ENCODE measurements at regions not wholly inside any gene's neighbourhood (a gene's known extent, or its start where the extent isn't known, plus 50 kb on each side); places are given as distances from the start of the nearest gene placed in this dataset.
A peak's percentile ranks its signal among the peaks of the same experiment; 100 is the strongest.
"Not testable (repeated sequence)": the region's sequence is repeated elsewhere in the genome, so short reads cannot be mapped to it uniquely, and the experiment has no call there.

DNA sequence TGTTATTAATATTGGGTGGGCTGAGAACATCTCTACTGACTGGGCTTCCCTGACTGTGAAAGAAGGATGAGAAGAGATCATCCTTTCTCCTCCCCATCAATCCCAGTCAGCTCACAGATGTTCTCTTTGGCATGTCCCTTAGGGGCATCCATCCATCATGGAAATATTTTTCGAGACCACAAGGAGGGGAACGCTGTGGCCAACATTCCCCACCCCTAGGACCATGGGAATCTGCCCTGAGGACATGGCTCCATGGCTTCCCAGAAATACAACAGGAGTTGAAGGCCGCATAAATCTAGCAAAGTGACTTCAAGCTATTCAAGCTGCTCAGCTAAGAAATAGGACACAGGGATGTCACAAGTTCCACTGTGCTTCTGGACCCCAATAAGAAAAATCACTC is 456.8 kb downstream of the MED13L start:
- H3K4me3 ChIP-seq (ENCODE audit: low read length) = no peak overlapping the region
- DNase-seq (ENCODE audit: low read depth, low spot score) = no peak

- H3K4me3 ChIP-seq (ENCODE audit: low read length) = no peak overlapping the region
- no peak for DNase-seq (ENCODE audit: low read depth, low spot score)
These were observed 458.5 kb downstream of the MED13L start for GRCh38 chr12:115818973-115819372.

DNA sequence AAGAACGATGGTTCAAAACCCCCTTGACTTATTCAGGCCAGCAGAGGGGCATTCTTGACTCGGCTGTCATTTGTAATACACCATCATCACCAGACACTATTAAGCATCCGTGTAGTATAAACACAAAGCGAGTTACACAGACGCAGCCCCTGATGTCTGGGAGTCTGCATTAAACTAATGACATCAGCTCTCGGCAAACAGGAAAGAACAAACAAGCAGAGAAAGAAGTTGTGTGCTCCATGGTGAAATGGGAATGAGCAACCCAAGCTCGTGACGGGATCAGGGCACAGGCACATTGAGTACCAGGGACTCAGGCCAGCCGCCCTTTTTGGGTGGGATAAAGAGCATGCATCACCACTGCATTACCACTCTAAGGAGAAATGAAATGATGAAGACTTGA is 460.1 kb downstream of the MED13L start:
- no peak for DNase-seq (ENCODE audit: low read depth, low spot score)
- H3K4me3 ChIP-seq (ENCODE audit: low read length) = no peak overlapping the region

- DNase-seq (ENCODE audit: low read depth, low spot score) = no peak
- no peak overlapping the region for H3K4me3 ChIP-seq (ENCODE audit: low read length)
These were observed 461.6 kb downstream of the MED13L start for GRCh38 chr12:115815924-115816323.

DNA sequence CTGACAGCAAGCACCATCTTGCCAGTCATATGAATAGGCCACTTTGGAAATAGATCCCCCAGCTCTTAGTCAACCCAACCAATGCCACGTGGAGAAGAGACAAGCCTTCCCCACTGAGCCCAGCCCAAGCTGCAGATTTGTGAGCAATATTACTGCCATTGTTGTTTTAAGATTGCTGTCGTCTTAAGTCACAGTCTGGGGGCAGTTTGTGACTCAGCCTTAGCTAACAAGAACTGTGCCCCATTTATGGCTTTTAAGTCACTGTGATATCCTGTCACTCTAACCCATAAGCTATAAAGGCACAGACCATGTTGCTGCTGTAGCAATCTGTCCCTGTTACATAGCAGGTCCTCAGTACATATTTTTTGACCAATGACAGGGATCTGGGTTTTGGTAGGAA is 464.2 kb downstream of the MED13L start:
- H3K4me3 ChIP-seq (ENCODE audit: low read length) = no peak overlapping the region

GRCh38 chr12:115811929-115812328 is 465.6 kb downstream of the MED13L start:
- H3K4me3 ChIP-seq (ENCODE audit: low read length) = no peak overlapping the region
- DNase-seq (ENCODE audit: low read depth, low spot score) = no peak

More for the DNA sequence above, 464.2 kb downstream of the MED13L start:
- no peak for DNase-seq (ENCODE audit: low read depth, low spot score)

DNA sequence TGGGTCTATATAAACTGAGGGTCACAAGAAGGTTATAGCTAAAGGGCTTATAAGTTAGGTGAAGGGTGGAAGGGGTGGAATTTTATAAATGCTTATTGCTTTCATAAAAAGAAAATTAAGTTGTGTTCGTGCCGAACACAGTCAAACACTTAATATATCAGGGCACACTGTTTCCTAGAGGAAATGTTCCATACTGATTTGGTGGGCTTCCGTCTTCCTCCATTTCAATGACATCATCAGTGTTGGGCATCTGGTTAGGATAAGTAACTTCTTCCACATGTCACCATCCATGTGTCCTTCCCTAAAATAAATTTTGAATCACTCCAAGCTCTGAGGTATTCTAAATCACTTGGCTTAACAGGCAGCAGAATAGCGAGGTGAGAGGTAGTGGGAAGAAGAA is 466.4 kb downstream of the MED13L start:
- no peak for DNase-seq (ENCODE audit: low read depth, low spot score)
- no peak overlapping the region for H3K4me3 ChIP-seq (ENCODE audit: low read length)

- H3K4me3 ChIP-seq (ENCODE audit: low read length) = no peak overlapping the region
- no peak for DNase-seq (ENCODE audit: low read depth, low spot score)
These were observed 467.2 kb downstream of the MED13L start for GRCh38 chr12:115810122-115810901.

DNA sequence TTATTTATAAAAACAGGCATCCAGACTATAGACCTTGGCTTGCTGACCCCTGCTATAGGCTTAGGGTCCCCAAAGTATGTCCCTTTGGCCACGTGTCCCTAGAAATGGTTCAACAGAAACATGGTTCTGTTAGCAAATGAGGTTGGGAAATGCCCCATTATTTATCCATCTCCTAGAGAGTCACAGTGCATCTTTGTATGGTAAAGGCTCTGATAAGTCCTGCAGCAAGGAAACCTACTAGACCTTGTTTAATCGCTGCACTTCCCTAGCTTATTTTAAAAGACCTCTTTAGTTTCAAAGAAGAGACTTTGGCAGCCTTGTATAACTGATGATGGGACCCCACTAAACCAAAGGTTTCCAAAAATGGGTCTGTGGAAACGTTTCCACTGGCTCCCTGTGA is 471.5 kb downstream of the MED13L start:
- no peak for DNase-seq (ENCODE audit: low read depth, low spot score)
- no peak overlapping the region for H3K4me3 ChIP-seq (ENCODE audit: low read length)

DNA sequence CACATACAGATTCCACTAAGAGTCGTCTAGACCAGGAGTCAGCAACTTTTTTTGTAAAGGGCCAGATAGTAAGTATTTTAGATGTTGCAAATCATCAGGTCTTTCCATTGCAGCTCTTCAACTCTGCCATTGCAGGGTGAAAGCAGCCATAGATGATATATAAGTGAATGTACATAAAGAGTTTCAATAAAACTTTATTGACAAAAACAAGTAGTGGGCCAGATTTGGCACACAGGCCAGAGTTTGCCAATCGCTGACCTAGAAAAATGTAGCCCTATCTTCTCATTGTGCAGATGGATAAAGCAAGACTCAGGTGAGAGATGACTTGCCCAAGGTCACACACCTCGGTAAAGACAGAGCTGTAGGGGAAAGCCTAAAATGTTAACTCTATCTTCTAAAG is 474.7 kb downstream of the MED13L start:
- no peak for DNase-seq (ENCODE audit: low read depth, low spot score)

GRCh38 chr12:115801871-115802270 is 475.6 kb downstream of the MED13L start:
- no peak overlapping the region for H3K4me3 ChIP-seq (ENCODE audit: low read length)
- DNase-seq (ENCODE audit: low read depth, low spot score) = no peak

More for the DNA sequence above, 474.7 kb downstream of the MED13L start:
- no peak overlapping the region for H3K4me3 ChIP-seq (ENCODE audit: low read length)

GRCh38 chr12:115799610-115800009 is 477.9 kb downstream of the MED13L start:
- DNase-seq (ENCODE audit: low read depth, low spot score) = no peak
- H3K4me3 ChIP-seq (ENCODE audit: low read length) = no peak overlapping the region

DNA sequence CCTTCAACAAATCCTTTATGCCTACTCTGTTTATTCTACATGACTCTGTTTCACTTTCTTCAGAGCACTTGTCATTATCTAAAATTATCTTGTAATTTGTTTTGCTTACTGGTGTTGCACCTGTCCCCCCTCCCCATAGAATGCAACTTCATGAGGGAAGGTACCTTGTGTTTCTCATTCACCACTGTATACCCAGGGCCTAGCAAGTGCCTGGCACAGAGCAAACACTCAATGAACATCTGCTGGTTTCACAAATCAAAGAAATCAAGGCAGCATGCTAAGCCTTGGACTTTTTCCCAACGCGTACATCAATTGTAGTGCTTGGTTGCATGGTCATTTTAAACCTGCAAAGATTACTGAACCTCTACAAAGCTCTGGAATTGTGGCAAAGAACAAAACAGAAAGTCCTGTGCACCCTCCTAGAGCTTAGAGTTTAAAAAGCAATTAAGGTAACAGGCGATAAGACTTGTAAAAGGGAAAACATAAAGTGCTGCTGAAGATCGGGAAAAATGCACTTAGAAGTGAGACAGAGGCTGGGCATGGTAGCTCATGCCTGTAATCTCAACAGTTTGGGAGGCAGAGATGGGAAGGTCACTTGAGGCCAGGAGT is 479.1 kb downstream of the MED13L start:
- no peak for DNase-seq (ENCODE audit: low read depth, low spot score)

DNA sequence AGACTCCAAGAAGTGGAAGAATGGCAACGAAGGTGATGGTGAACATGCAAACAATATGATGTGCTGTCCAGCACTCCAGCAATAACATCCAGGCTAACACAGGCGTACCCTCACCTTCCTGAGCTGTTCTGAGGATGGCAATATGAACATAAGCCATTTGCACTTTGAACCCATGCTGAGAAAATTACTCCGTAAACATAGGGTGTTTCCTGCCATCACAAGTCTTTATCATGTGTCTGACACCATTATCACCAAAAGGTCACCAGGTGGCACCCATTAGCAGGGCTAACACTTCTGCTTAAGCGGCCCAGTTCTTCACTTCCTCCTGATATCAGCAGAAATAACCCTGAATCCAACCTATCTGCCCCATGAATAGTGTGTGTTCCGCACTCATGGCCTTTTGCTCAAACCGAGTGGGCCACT is 482.8 kb downstream of the MED13L start:
- DNase-seq (ENCODE audit: low read depth, low spot score) = peak; percentile 1
- no peak overlapping the region for H3K4me3 ChIP-seq (ENCODE audit: low read length)

More for the DNA sequence above, 479.1 kb downstream of the MED13L start:
- no peak overlapping the region for H3K4me3 ChIP-seq (ENCODE audit: low read length)

DNA sequence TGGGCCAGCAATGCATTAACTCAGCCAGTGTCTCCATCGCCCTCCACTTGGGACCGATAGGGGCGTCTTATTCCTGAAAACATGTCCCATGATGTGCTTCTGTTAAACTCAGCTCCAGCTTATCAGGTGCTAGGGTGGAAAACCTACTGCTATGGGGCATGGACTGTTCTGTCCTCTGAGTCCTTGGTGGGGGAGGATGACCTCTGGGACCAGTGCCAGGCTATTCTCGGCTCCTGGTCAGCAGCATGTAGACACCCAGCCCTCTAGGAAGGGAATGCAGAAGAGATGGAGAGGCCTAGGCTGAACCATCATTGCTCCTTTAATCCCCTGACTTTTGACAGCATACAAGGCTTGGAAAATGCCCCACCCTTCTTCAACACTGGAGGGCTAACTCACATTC is 486.2 kb downstream of the MED13L start:
- DNase-seq (ENCODE audit: low read depth, low spot score) = no peak
- no peak overlapping the region for H3K4me3 ChIP-seq (ENCODE audit: low read length)

DNA sequence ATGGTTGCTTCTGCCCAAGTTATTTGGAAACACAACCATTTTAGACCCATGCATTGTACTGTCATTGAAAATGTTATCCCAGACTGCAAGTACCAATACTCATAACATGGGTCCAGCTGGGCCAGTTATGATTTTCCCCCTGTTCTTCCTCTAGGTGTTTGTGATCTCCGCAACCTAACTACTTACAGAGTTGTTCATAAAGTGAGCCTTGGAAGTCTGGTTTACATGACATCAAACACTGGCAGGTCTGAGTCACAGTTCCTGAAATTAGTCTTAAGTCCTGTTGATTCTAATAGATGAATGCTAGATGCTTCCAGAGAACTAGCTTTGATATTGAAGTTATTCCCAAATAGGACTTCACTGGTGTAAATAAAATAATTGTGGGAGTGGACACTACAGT is 487.0 kb downstream of the MED13L start:
- DNase-seq (ENCODE audit: low read depth, low spot score) = no peak
- no peak overlapping the region for H3K4me3 ChIP-seq (ENCODE audit: low read length)

DNA sequence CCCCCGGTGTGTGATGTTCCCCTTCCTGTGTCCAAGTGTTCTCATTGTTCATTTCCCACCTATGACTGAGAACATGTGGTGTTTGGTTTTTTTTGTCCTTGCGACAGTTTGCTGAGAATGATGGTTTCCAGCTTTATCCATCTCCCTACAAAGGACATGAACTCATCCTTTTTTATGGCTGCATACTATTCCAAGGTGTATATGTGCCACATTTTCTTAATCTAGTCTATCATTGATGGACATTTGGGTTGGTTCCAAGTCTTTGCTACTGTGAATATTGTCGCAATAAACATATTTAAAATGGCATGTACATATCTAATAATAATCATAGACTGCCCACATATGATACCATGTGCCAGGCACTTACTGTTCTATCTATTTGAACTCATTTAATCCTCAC is 491.0 kb downstream of the MED13L start:
- DNase-seq (ENCODE audit: low read depth, low spot score); H3K4me3 ChIP-seq (ENCODE audit: low read length): not testable (repeated sequence)

GRCh38 chr12:115785548-115785947 is 491.9 kb downstream of the MED13L start:
- DNase-seq (ENCODE audit: low read depth, low spot score) = no peak
- H3K4me3 ChIP-seq (ENCODE audit: low read length) = no peak overlapping the region

DNA sequence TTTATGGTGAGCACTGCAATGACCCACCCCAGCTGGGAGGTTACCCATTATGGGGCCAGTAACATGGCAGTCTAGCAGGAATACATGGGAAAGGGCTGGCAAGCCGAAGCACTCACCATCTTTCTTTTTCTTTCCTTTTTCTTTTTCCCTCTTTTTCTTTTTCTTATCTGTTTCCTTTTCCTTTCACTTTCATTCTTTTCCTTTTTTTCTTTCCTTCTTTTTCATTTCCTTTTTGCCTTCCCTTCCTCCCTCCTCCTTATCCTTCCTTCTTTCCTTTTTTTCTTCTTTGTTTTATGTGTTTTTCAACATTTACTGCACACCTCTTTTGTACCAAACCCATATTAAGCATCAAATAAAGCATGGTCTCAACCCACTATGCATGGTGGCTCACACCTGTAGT is 501.1 kb downstream of the MED13L start:
- no peak overlapping the region for H3K4me3 ChIP-seq (ENCODE audit: low read length)
- no peak for DNase-seq (ENCODE audit: low read depth, low spot score)

- no peak overlapping the region for H3K4me3 ChIP-seq (ENCODE audit: low read length)
- no peak for DNase-seq (ENCODE audit: low read depth, low spot score)
These were observed 503.2 kb downstream of the MED13L start for GRCh38 chr12:115774148-115774895.

Measured in Jurkat, Clone E6-1 (cell line).